LoVo (cell line): ENCODE measurements at regions not wholly inside any gene's neighbourhood (a gene's known extent, or its start where the extent isn't known, plus 50 kb on each side); places are given as distances from the start of the nearest gene placed in this dataset.
"Not testable (repeated sequence)": the region's sequence is repeated elsewhere in the genome, so short reads cannot be mapped to it uniquely, and the experiment has no call there.

Experiments used
- DNase-seq: peaks from one replicate; pipeline ENCODE4 v3.0.0-alpha.2; 2016; ENCODE audit warnings: low spot score

- no peak for DNase-seq
These were observed 50.3 kb downstream of the RBFOX3 start for GRCh38 chr17:79560527-79560926.

DNA sequence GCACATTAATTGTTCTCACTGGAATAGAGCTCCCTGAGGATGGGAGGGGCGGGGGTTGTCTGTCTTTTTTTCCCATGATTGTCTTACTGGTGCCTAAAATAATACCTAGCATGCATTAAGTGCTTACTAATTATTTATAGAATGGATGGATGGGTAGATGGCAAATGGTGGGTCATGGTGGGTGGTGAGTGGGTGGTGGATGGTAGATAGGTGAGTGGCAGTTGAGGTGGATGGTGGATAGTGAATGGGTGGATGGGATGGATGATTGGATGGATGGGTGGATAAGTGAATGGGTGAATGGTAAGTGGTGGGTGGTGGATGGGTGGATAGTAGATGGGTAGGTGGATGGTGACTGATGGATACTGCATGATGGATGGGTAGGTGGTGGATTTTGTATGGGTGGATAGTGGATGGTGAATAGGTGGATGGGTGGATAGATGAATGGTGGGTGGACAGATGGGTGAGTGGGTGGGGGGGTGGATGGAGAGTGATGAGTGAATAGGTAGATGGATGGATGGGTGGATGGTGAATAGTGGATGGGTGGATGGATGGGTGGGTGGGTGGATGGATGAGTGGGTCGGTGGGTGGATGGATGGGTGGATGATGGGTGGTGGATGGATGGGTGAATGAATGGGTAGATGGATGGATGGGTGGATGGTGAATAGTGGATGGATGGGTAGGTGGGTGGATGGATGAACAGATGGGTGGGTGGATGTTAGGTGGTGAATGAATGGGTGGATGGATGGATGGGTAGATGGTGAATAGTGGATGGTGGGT lies 51.6 kb downstream of the RBFOX3 start:
- DNase-seq, result no peak

DNA sequence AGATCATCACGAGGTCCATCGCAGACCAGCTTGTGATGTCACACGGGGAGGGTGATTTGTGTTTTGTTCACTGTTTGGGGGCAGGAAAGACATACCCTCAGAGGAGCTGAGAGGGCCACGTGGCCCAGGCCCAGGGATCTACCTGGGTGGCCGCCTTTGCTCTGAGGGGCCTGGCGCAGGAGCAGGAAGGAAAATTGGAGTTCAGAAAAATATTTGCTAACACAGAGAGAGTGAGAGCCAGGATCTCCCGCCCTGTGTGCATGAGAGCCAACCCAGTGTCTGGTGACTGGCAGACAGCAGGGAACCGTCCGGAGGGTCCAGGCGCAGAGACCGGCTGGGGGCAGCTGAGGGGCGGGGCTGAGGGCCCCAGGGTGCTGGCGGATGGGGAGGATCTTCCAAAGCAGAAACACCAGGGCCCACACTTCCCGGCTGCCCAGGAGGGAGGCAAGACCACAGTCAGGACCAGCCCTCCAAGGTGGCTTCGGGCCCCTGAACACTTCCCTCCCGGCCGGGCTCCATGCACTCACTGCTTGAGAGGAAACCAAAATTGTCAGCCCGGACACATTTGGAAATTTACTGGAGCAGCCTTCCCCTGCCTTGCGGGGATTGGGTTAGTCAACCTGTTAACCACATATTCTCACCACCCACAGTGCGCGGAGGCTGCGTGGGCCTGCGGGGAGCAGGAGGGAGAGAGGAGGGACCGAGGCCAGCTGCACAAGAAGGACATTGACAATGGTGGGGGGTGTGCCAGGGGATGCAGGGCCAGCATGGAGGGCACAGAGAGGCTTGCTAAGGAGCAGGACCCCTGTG lies 52.6 kb downstream of the RBFOX3 start:
- no peak for DNase-seq

DNA sequence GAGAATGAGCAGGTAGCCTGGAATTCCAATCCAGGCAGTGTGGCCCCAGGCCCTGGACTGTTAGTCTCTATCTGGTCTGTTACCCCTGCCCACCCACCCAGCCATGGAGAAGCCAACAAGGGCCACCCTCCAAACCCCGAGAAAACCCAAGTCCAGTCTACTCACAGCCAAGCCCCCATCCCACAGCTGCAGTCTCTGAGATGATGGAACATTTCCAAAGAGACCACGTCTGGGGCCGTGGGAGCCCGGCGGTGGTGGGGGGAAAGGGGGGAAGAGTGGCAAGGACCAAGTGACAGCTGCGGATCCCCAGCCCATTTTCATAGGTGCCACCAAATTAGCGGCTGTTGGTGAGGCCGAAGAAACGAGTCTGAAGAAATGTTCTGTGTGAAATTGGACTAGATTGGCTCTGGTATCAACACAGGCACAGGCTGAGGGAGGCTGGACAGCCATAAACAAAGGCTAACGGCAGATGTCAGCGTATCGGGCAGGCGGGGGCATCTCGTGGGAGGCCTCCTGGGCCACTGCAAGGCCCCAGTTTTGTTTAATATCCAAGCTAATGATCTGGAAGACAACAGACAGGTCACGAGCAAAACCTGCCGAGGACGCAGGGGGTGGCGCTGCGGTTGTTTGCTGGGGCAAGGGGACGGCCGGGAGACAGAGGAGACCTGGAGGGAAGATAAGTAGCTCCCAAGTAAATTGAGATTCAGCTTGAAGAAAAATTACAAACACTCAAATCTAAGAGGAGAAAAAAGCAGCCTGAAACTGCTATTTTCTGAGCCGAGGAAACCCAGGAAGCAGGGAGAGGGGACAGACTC lies 53.4 kb downstream of the RBFOX3 start:
- DNase-seq, result no peak

DNA sequence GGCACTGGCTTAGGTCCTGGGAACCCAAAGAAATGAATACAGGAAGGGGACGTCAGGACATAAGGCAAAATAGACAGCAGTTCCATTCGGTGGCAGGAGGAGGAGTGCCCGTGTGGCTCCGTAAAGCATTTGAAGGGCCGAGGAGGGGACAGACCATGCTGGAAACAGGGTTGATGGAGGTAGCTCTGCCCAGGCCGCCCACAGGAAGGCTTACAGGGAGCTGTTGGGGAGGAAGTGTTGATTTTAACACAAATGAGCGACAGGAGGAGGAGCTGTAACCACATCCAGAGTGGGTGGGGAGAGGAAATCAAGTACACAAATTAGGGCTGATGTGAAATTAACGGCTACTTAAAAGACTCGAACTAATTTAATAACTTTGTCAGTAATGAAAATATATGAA lies 54.6 kb downstream of the RBFOX3 start:
- no peak for DNase-seq

- DNase-seq, result no peak
These were observed 55.3 kb downstream of the RBFOX3 start for GRCh38 chr17:79555543-79555942.

DNA sequence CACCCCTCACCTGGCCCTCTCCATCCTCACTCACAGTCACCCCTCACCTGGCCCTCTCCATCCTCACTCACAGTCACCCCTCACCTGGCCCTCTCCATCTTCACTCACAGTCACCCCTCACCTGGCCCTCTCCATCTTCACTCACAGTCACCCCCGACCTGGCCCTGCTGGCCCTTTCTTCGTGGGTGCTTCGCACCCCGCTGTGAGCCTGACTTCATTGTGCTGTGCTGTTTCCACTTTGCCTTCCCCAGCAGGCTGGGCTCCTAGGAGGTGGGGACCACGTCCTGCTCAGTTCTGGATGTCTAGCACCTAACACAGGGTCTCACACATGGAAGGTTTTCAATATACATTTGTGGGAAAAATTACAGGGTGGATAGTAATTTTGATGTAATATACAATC lies 56.5 kb downstream of the RBFOX3 start:
- not testable (repeated sequence) for DNase-seq

- DNase-seq, result no peak
These were observed 58.0 kb downstream of the RBFOX3 start for GRCh38 chr17:79552824-79553223.

DNA sequence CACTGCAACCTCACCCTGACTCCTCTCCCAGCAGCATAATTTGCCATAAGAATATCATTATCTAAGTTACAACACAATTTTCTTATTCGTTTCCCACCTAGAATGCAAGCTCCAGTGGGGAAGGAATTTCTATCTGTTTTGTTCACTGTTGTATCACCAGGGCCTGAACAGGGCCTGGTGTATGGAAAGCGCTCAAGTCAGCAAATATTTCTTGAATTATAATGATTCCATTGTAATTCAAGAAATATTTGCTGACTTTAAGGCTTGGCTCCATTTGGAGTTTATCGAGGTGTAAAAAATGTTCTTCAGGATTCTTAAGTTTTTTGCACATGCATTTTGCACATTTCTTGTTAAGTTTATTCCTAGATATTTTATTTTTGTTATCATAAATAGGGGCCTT lies 58.4 kb downstream of the RBFOX3 start:
- DNase-seq, result no peak

DNA sequence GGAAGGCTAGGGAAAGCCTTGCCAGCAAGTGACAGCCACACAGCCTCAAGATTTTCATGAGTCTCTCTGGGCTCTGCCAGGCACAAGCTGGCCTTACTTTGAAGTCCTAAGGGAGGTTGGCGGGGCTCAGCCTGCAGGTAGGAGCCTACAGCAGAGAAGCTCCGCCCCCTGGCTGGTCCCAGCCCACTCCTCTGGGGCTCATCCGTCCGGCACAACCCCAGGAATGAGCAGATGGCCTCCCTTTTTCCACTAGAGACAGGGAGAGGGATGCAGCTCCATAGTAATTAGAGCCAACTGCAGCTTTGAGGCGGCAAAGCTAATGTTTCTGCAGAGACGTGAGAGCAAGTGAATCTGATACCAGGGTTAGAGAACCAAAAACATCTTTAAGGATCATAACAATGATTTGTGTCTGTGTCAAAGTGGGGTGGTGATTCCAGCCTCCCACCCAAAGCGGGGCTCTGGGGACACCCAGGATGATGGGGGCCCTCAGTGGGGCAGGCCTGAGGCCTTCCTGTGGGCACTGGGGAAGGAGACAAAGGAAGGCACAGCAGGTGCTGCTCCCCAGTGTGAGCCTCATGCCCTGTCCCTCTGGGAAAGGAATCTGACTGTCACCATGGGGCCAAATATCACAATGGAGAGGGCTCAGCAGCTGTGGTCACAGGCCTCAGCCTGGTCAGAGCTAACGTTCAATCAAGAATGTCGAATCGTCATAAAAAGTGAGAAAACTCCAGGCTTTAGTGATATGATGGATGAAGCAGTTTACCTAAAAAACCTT lies 61.5 kb downstream of the RBFOX3 start:
- no peak for DNase-seq

GRCh38 chr17:79548116-79548515 lies 62.7 kb downstream of the RBFOX3 start:
- no peak for DNase-seq

- no peak for DNase-seq
These were observed 63.3 kb downstream of the RBFOX3 start for GRCh38 chr17:79547586-79547985.

DNA sequence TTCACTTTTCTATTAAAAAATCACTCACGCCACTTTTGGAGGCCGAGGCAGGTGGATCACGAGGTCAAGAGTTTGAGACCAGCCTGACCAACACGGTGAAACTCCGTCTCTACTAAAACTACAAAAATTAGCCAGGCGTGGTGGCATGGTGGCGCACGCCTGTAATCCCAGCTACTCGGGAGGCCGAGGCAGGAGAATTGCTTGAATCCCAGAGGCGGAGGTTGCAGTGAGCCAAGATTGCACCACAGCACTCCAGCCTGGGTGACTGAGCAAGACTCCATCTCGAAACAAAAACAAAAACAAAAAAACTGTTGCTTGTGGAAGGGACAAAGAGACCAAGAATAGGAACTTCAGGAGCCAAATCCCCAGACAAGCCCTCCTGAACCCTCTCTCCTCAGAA lies 63.7 kb downstream of the RBFOX3 start:
- not testable (repeated sequence) for DNase-seq

- no peak for DNase-seq
These were observed 64.5 kb downstream of the RBFOX3 start for GRCh38 chr17:79546386-79546785.

GRCh38 chr17:79545251-79546005 lies 65.4 kb downstream of the RBFOX3 start:
- DNase-seq, result no peak

DNA sequence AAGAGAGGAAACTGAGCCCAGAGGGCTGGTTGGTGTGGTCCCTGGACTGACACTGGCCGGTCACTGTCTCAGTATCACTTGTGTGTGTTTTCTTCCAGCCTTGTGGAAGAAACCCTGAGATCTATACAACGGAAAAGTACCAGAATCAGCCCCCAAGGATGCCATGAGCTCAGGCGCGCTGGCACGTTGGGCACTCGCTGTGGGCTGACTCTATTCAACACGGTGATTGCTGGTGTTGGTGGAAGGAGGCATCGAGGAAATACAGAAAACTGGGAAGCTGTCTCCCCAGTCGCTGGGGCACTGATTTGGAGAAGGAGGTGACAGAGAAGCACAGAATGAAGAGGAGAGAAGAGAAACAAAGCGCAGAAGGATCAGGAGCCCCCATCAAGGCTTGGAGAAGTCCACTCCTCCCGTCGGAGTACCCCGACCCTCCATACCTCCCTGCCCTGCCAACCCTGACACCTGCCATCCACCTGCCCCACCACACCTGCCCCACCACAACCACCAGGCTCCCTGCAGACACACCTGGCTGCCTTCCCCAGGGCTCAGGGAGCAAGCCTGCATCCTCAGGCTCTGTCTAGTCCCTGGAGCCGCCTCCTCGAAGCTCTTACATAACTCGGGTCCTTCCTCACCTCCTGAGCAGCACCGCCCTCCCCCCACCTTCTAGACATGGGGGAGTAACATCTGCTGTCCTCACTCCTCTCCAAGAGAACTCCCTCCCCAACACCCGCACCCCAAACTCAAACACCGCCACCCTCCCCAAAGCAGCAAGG lies 66.5 kb downstream of the RBFOX3 start:
- no peak for DNase-seq

GRCh38 chr17:79543531-79543930 lies 67.3 kb downstream of the RBFOX3 start:
- DNase-seq, result no peak

DNA sequence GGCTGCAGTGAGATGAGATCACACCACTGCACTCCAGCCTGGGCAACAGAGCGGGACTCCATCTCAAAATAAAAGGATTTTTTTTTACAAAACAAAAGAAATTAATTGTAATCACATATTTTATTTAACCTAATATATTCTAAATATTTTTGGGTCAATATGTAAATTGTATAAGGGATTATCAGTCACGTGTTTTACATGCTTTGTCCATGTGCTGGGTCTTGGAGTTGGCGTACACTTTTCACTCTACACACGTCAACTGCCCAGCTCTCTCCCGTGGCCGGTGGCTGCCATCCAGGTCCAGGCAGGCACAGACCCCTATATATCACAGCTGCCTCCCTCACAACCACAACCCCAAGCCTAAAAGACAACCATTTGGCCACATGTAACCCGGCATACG lies 68.1 kb downstream of the RBFOX3 start:
- no peak for DNase-seq

DNA sequence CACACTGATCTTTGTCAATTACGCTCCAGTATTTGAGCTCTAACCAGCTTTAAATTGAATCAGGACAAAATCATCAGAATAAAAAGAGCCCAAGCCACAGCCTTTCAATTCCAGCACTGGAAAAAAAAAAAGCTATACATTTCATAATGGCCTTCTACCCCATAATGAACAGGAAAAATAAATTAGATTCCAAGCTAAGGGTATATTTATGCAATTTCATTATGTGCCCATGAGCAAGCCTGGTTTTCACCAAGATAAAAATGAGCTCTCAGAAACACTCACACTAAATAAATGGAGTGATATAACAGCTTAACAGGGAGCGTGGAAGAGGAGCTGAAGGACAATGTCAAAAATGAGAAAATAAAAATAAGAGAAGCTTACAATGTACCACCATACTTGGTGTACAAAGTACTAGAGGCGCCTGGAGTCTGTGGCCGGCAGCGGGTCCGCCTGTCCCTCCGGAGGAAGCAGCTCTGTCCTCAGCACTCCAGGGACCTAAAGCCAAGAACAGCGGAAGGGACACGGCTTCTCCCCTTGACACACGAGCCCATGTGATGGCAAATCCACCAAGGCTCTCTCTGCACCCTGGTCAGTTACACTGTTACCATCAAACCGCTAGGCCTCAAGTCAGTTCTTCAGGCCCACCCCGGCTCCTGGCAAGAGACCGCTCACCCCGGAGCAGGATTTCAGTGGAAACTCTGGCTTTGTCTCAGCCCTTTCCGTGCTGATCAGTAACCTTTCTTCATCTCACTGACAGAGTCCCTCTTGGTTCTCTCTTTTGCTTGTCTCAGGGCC lies 69.6 kb downstream of the RBFOX3 start:
- no peak for DNase-seq
